BLaER1 (cell line): ENCODE measurements at regions not wholly inside any gene's neighbourhood (a gene's known extent, or its start where the extent isn't known, plus 50 kb on each side); places are given as distances from the start of the nearest gene placed in this dataset.

Experiments
- H3K27ac ChIP-seq: shearing (Covaris generic); formaldehyde crosslinking; 2 replicates; pipeline ENCODE4 v1.8.1; 2022
- H3K27me3 ChIP-seq: shearing (Covaris generic); formaldehyde crosslinking; 2 replicates; pipeline ENCODE4 v1.8.1; 2022
- H3K36me3 ChIP-seq: shearing (Covaris generic); formaldehyde crosslinking; 2 replicates; pipeline ENCODE4 v1.8.1; 2022
- H3K4me1 ChIP-seq: shearing (Covaris generic); formaldehyde crosslinking; 2 replicates; pipeline ENCODE4 v1.8.1; 2022
- H3K4me2 ChIP-seq: shearing (Covaris generic); formaldehyde crosslinking; 2 replicates; pipeline ENCODE4 v1.8.1; 2022
- H3K4me3 ChIP-seq: shearing (Covaris generic); formaldehyde crosslinking; 2 replicates; pipeline ENCODE4 v1.8.1; 2022
- H3K9ac ChIP-seq: shearing (Covaris generic); formaldehyde crosslinking; 2 replicates; pipeline ENCODE4 v1.8.1; 2022
- H3K9me3 ChIP-seq: shearing (Covaris generic); formaldehyde crosslinking; 2 replicates; pipeline ENCODE4 v1.8.1; 2022
- H4K20me1 ChIP-seq: shearing (Covaris generic); formaldehyde crosslinking; 2 replicates; pipeline ENCODE4 v1.8.1; 2022
- Cebpa-rat ChIP-seq: shearing (Covaris generic); IDR thresholded peaks from 2 replicates; pipeline ENCODE4 v1.8.1; 2022

- no peak overlapping the region for H3K27ac ChIP-seq
- no peak overlapping the region for H3K9ac ChIP-seq
Observed at GRCh38 chr9:116062206-116062550, 91.4 kb upstream of the PAPPA start.

GRCh38 chr9:116064970-116065369, 88.6 kb upstream of the PAPPA start:
- no peak overlapping the region for H3K4me2 ChIP-seq
- no peaks in the 10 kb centered on the region for H4K20me1 ChIP-seq
- no peaks in the 10 kb centered on the region for H3K4me1 ChIP-seq
- H3K27me3 ChIP-seq: no peaks in the 10 kb centered on the region
- H3K9ac ChIP-seq: no peak overlapping the region
- H3K27ac ChIP-seq: no peak overlapping the region
- no peak overlapping the region for H3K4me3 ChIP-seq
- no peak for TF ChIP-seq Cebpa-rat
- H3K36me3 ChIP-seq: no peaks in the 10 kb centered on the region
- H3K9me3 ChIP-seq: no peaks in the 10 kb centered on the region

More at GRCh38 chr9:116062206-116062550, 91.4 kb upstream of the PAPPA start:
- H4K20me1 ChIP-seq: no peaks in the 10 kb centered on the region
- no peak overlapping the region for H3K4me2 ChIP-seq
- TF ChIP-seq Cebpa-rat: no peak
- H3K27me3 ChIP-seq: no peaks in the 10 kb centered on the region
- H3K9me3 ChIP-seq: no peaks in the 10 kb centered on the region
- no peaks in the 10 kb centered on the region for H3K4me1 ChIP-seq
- no peak overlapping the region for H3K4me3 ChIP-seq
- no peaks in the 10 kb centered on the region for H3K36me3 ChIP-seq

- Histone ChIP-seq H3K4me3 (no peak overlapping the region), H3K4me1 (no peaks in the 10 kb centered on the region), H3K4me2 (no peak overlapping the region), H3K27me3 (no peaks in the 10 kb centered on the region), H3K9me3 (no peaks in the 10 kb centered on the region), H3K36me3 (no peaks in the 10 kb centered on the region), H4K20me1 (no peaks in the 10 kb centered on the region), H3K9ac (no peak overlapping the region), H3K27ac (no peak overlapping the region)
- no peak for TF ChIP-seq Cebpa-rat
Observed at GRCh38 chr9:116066221-116066620, 87.4 kb upstream of the PAPPA start.

- no peaks in the 10 kb centered on the region for H3K4me1 ChIP-seq
- no peak for TF ChIP-seq Cebpa-rat
- no peaks in the 10 kb centered on the region for H3K27me3 ChIP-seq
- no peak overlapping the region for H3K4me2 ChIP-seq
- no peaks in the 10 kb centered on the region for H4K20me1 ChIP-seq
- H3K36me3 ChIP-seq: no peaks in the 10 kb centered on the region
- H3K9me3 ChIP-seq: no peaks in the 10 kb centered on the region
- H3K9ac ChIP-seq: no peak overlapping the region
- H3K27ac ChIP-seq: no peak overlapping the region
- no peak overlapping the region for H3K4me3 ChIP-seq
Observed at GRCh38 chr9:116067566-116067965, 86.0 kb upstream of the PAPPA start.

- no peak overlapping the region for H3K9ac ChIP-seq
- H4K20me1 ChIP-seq: no peaks in the 10 kb centered on the region
- H3K4me3 ChIP-seq: no peak overlapping the region
- H3K4me2 ChIP-seq: no peak overlapping the region
- H3K4me1 ChIP-seq: no peaks in the 10 kb centered on the region
- no peak for TF ChIP-seq Cebpa-rat
- no peaks in the 10 kb centered on the region for H3K9me3 ChIP-seq
- no peaks in the 10 kb centered on the region for H3K27me3 ChIP-seq
- H3K27ac ChIP-seq: no peak overlapping the region
- no peaks in the 10 kb centered on the region for H3K36me3 ChIP-seq
Observed at GRCh38 chr9:116070256-116070914, 83.2 kb upstream of the PAPPA start.

- Histone ChIP-seq H3K4me2 (no peak overlapping the region), H3K36me3 (no peaks in the 10 kb centered on the region), H3K27me3 (no peaks in the 10 kb centered on the region), H3K4me3 (no peak overlapping the region), H3K4me1 (no peaks in the 10 kb centered on the region), H4K20me1 (no peaks in the 10 kb centered on the region), H3K9me3 (no peaks in the 10 kb centered on the region), H3K27ac (no peak overlapping the region), H3K9ac (no peak overlapping the region)
- TF ChIP-seq Cebpa-rat: no peak
Observed at GRCh38 chr9:116072046-116072445, 81.5 kb upstream of the PAPPA start.

GRCh38 chr9:116073826-116074225, 79.8 kb upstream of the PAPPA start:
- H3K4me1 ChIP-seq: no peaks in the 10 kb centered on the region
- no peak for TF ChIP-seq Cebpa-rat
- H3K36me3 ChIP-seq: no peaks in the 10 kb centered on the region
- H3K9me3 ChIP-seq: no peaks in the 10 kb centered on the region
- H3K4me2 ChIP-seq: no peak overlapping the region
- H3K4me3 ChIP-seq: no peak overlapping the region
- H3K27ac ChIP-seq: no peak overlapping the region
- no peaks in the 10 kb centered on the region for H4K20me1 ChIP-seq
- H3K27me3 ChIP-seq: no peaks in the 10 kb centered on the region
- H3K9ac ChIP-seq: no peak overlapping the region

- no peaks in the 10 kb centered on the region for H3K27me3 ChIP-seq
- no peak overlapping the region for H3K27ac ChIP-seq
- no peaks in the 10 kb centered on the region for H3K36me3 ChIP-seq
- H3K4me3 ChIP-seq: no peak overlapping the region
- H3K4me1 ChIP-seq: no peaks in the 10 kb centered on the region
- no peak for TF ChIP-seq Cebpa-rat
- no peak overlapping the region for H3K9ac ChIP-seq
- no peaks in the 10 kb centered on the region for H3K9me3 ChIP-seq
- H3K4me2 ChIP-seq: no peak overlapping the region
- H4K20me1 ChIP-seq: no peaks in the 10 kb centered on the region
Observed at GRCh38 chr9:116074658-116075057, 78.9 kb upstream of the PAPPA start.

- H3K27me3 ChIP-seq: no peaks in the 10 kb centered on the region
- no peak for TF ChIP-seq Cebpa-rat
- H4K20me1 ChIP-seq: no peaks in the 10 kb centered on the region
- H3K36me3 ChIP-seq: no peaks in the 10 kb centered on the region
- no peak overlapping the region for H3K4me2 ChIP-seq
- no peak overlapping the region for H3K27ac ChIP-seq
- no peaks in the 10 kb centered on the region for H3K9me3 ChIP-seq
- no peak overlapping the region for H3K4me3 ChIP-seq
- no peaks in the 10 kb centered on the region for H3K4me1 ChIP-seq
- no peak overlapping the region for H3K9ac ChIP-seq
Observed at GRCh38 chr9:116075191-116075590, 78.4 kb upstream of the PAPPA start.

- Histone ChIP-seq H3K4me1 (no peaks in the 10 kb centered on the region), H3K27me3 (no peaks in the 10 kb centered on the region), H3K4me3 (no peak overlapping the region), H3K27ac (no peak overlapping the region), H3K9me3 (no peaks in the 10 kb centered on the region), H3K36me3 (no peaks in the 10 kb centered on the region), H3K9ac (no peak overlapping the region), H4K20me1 (no peaks in the 10 kb centered on the region), H3K4me2 (no peak overlapping the region)
- no peak for TF ChIP-seq Cebpa-rat
Observed at GRCh38 chr9:116078640-116079039, 75.0 kb upstream of the PAPPA start.

GRCh38 chr9:116080561-116080960, 73.0 kb upstream of the PAPPA start:
- H3K4me3 ChIP-seq: no peak overlapping the region
- H3K27me3 ChIP-seq: no peaks in the 10 kb centered on the region
- no peaks in the 10 kb centered on the region for H3K4me1 ChIP-seq
- H3K27ac ChIP-seq: no peak overlapping the region
- no peaks in the 10 kb centered on the region for H3K9me3 ChIP-seq
- no peaks in the 10 kb centered on the region for H3K36me3 ChIP-seq
- H4K20me1 ChIP-seq: no peaks in the 10 kb centered on the region
- no peak overlapping the region for H3K9ac ChIP-seq
- no peak overlapping the region for H3K4me2 ChIP-seq
- no peak for TF ChIP-seq Cebpa-rat
